Stimulated activated CD4-positive, alpha-beta T cell treated with anti-CD3 and anti-CD28 coated beads, Interleukin-1b, Interleukin-23, amount 100 ng/mL, for 24 hours (primary cell): ENCODE measurements at regions not wholly inside any gene's neighbourhood (a gene's known extent, or its start where the extent isn't known, plus 50 kb on each side); places are given as distances from the start of the nearest gene placed in this dataset.

Experiments used
- DNase-seq, 4 experiments: peaks; one replicate each; pipeline ENCODE4 v3.0.0-alpha.2; 2020; ENCODE audit warnings: low read depth in 4 of 4, low spot score in 1 of 4

GRCh38 chr22:49207008-49208003 lies 620.4 kb downstream of the BRD1 start:
- DNase-seq: no peak

GRCh38 chr22:49206281-49206680 lies 621.4 kb downstream of the BRD1 start:
- no peak for DNase-seq

GRCh38 chr22:49205483-49205800 lies 622.2 kb downstream of the BRD1 start:
- DNase-seq: no peak

- no peak for DNase-seq
Observed at GRCh38 chr22:49204599-49205482, 622.8 kb downstream of the BRD1 start.

GRCh38 chr22:49203859-49204598 lies 623.6 kb downstream of the BRD1 start:
- no peak for DNase-seq

- DNase-seq: no peak
Observed at GRCh38 chr22:49203091-49203858, 624.4 kb downstream of the BRD1 start.

- DNase-seq: no peak
Observed at GRCh38 chr22:49202226-49202625, 625.4 kb downstream of the BRD1 start.

GRCh38 chr22:49201046-49201970 lies 626.4 kb downstream of the BRD1 start:
- DNase-seq: no peak

- DNase-seq: no peak
Observed at GRCh38 chr22:49199224-49199623, 628.4 kb downstream of the BRD1 start.

- no peak for DNase-seq
Observed at GRCh38 chr22:49198705-49199084, 629.0 kb downstream of the BRD1 start.

- no peak for DNase-seq
Observed at GRCh38 chr22:49197986-49198704, 629.5 kb downstream of the BRD1 start.

- no peak for DNase-seq
Observed at GRCh38 chr22:49197505-49197904, 630.2 kb downstream of the BRD1 start.

GRCh38 chr22:49196046-49196511 lies 631.6 kb downstream of the BRD1 start:
- no peak for DNase-seq

- no peak for DNase-seq
Observed at GRCh38 chr22:49195636-49196035, 632.0 kb downstream of the BRD1 start.

- no peak for DNase-seq
Observed at GRCh38 chr22:49193901-49194465, 633.7 kb downstream of the BRD1 start.

GRCh38 chr22:49193348-49193747 lies 634.3 kb downstream of the BRD1 start:
- no peak for DNase-seq

GRCh38 chr22:49192857-49193250 lies 634.8 kb downstream of the BRD1 start:
- no peak for DNase-seq

- DNase-seq: no peak
Observed at GRCh38 chr22:49192180-49192856, 635.4 kb downstream of the BRD1 start.
